Natural killer cell (primary cell): ENCODE measurements at regions not wholly inside any gene's neighbourhood (a gene's known extent, or its start where the extent isn't known, plus 50 kb on each side); places are given as distances from the start of the nearest gene placed in this dataset.

Experiments
- ATAC-seq, 3 donors: fragments of 150-1000 bp in 2 of 3; fragments of 200-7000 bp in 1 of 3; cut with Tn5 transposase; 1 replicate in 1 of 3; 2 replicates in 2 of 3; pipeline ENCODE4 v1.10.0; 2021; ENCODE audit warnings: mild to moderate bottlenecking in 2 of 3, moderate library complexity in 2 of 3
- DNase-seq, 2 donors: peaks; one replicate each; pipeline versions ENCODE4 v3.0.0 to v3.0.0-alpha.2; 2013 to 2021; ENCODE audit warnings: mixed read lengths in 1 of 2
- H3K27ac ChIP-seq: one replicate; pipeline ENCODE4 v1.5.1; 2013; ENCODE audit warnings: mild to moderate bottlenecking, low read length
- H3K27me3 ChIP-seq: one replicate; pipeline ENCODE4 v1.6.1; 2013; ENCODE audit warnings: low read length; ENCODE audit not compliant: control insufficient read depth, insufficient read depth
- H3K36me3 ChIP-seq: one replicate; pipeline ENCODE4 v1.6.1; 2013; ENCODE audit warnings: low read length; ENCODE audit not compliant: control insufficient read depth, insufficient read depth
- H3K4me1 ChIP-seq: one replicate; pipeline ENCODE4 v1.6.1; 2013; ENCODE audit warnings: low read length; ENCODE audit not compliant: control insufficient read depth, insufficient read depth
- H3K4me3 ChIP-seq: one replicate; pipeline ENCODE4 v1.5.1; 2013; ENCODE audit warnings: low read length
- H3K9me3 ChIP-seq: one replicate; pipeline ENCODE4 v1.6.1; 2013; ENCODE audit warnings: low read length; ENCODE audit not compliant: control insufficient read depth, insufficient read depth
- H3K27ac Mint-ChIP-seq, 2 donors: one replicate each; pipeline ENCODE4 v1.8.0; 2022; ENCODE audit warnings: mild to moderate bottlenecking in 2 of 2, mixed read lengths in 2 of 2, moderate library complexity in 1 of 2
- H3K27me3 Mint-ChIP-seq, 2 donors: one replicate each; pipeline ENCODE4 v1.8.0; 2022; ENCODE audit warnings: low read depth in 2 of 2, mixed read lengths in 2 of 2
- H3K36me3 Mint-ChIP-seq: one replicate; pipeline ENCODE4 v1.8.0; 2022; ENCODE audit warnings: mixed read lengths
- H3K4me1 Mint-ChIP-seq, 2 donors: one replicate each; pipeline ENCODE4 v1.8.0; 2022; ENCODE audit warnings: mixed read lengths in 2 of 2
- H3K4me3 Mint-ChIP-seq: one replicate; pipeline ENCODE4 v1.8.0; 2022; ENCODE audit warnings: mild to moderate bottlenecking, moderate library complexity, mixed read lengths
- H3K9me3 Mint-ChIP-seq, 2 donors: one replicate each; pipeline ENCODE4 v1.8.0; 2022; ENCODE audit warnings: mixed read lengths in 2 of 2
- CTCF ChIP-seq: fragments of 200-600 bp; IDR thresholded peaks from one replicate; pipeline ENCODE4 v1.8.0; 2022; ENCODE audit warnings: antibody characterized with exemption
- WGBS: methylation state at CpG from one replicate; pipeline ENCODE4 v1.1.7; 2013; ENCODE audit warnings: missing lambda C conversion rate; ENCODE audit not compliant: insufficient coverage; 5-methylcytosine and 5-hydroxymethylcytosine counted together
- intact Hi-C: fragments of 100-400 bp; cut with micrococcal nuclease; formaldehyde crosslinking; loops from one replicate; pipeline ENCODE4 v1.14.2; 2022

DNA sequence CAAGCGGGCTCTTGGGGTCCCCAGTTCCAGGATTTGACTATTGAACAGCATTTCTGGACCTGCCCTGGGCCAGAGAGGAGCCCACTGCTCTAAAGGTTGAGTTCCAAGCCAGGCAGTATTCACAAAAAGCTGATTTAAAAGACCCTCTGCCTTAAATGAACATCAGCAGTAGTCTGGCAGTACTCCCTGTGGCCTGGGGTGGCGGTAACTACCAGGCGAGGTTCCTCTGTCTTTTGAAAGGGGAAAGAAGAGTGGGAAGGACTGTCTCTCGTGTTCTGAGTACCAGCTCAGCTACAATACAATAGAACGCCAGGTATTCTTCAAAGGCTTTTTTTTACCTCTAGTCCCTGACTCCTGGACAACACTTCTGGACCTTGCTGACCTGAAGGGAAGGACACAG lies 456.4 kb upstream of the TEX13C start:
- Mint-ChIP-seq H3K4me3 (no peak overlapping the region), H3K27ac (no peak overlapping the region), H3K9me3 (no peaks in the 10 kb centered on the region), H3K27me3 (peaks cover 16 to 27% of the 10 kb centered on the region in 2 donors), H3K4me1 (no peaks in the 10 kb centered on the region), H3K36me3 (no peaks in the 10 kb centered on the region)
- ATAC-seq (no peak), DNase-seq (no peak)
- no peaks in the 10 kb centered on the region for H3K9me3 ChIP-seq
- H3K4me1 ChIP-seq: no peaks in the 10 kb centered on the region
- no peak overlapping the region for H3K27ac ChIP-seq
- no peaks in the 10 kb centered on the region for H3K36me3 ChIP-seq
- 94% methylated on average over 4 of the region's 5 CpGs for WGBS
- intact Hi-C loops: no loop called here
- TF ChIP-seq CTCF: no peak
- H3K4me3 ChIP-seq: no peak overlapping the region
- H3K27me3 ChIP-seq: no peaks in the 10 kb centered on the region

DNA sequence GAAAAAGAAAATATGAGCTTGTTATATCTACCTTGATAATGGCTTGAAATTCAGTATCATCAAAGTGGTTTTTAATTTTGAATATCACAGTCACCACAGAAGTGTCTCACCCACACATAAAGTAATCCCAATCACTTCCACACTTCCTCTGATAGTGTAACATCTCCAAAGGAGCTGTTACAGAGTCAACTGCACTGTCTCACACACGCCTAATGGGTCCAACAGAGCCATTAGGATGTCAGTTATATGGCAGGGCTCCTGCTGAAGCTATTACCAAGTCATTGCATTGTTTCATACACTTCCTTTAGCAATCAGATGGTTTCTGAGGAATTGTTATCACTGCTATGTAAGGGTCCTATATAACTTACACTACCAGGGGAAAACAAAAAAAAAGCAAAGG lies 432.1 kb upstream of the TEX13C start:
- WGBS: 36% methylated on average over 1 of the region's 1 CpG
- Mint-ChIP-seq H3K4me1 (no peaks in the 10 kb centered on the region), H3K27ac (no peak overlapping the region), H3K4me3 (no peak overlapping the region), H3K9me3 (no peaks in the 10 kb centered on the region), H3K27me3 (peaks cover 5 to 14% of the 10 kb centered on the region in 2 donors), H3K36me3 (no peaks in the 10 kb centered on the region)
- no peak for TF ChIP-seq CTCF
- DNase-seq (no peak), ATAC-seq (no peak)
- Histone ChIP-seq H3K27me3 (no peaks in the 10 kb centered on the region), H3K27ac (no peak overlapping the region), H3K4me3 (no peak overlapping the region), H3K36me3 (no peaks in the 10 kb centered on the region), H3K4me1 (no peaks in the 10 kb centered on the region), H3K9me3 (no peaks in the 10 kb centered on the region)
- intact Hi-C loops: no loop called here

GRCh38 chrX:124895947-124896346 lies 423.7 kb upstream of the TEX13C start:
- no peak overlapping the region for H3K27ac Mint-ChIP-seq
- Histone ChIP-seq H3K4me3 (no peak overlapping the region), H3K27ac (no peak overlapping the region), H3K27me3 (no peaks in the 10 kb centered on the region), H3K9me3 (no peaks in the 10 kb centered on the region), H3K36me3 (no peaks in the 10 kb centered on the region), H3K4me1 (no peaks in the 10 kb centered on the region)
- no peak for TF ChIP-seq CTCF
- H3K27me3 Mint-ChIP-seq: peaks cover 8 to 20% of the 10 kb centered on the region in 2 donors
- WGBS: 81% methylated on average over 3 of the region's 4 CpGs
- H3K4me1 Mint-ChIP-seq: no peaks in the 10 kb centered on the region
- no peak for ATAC-seq
- intact Hi-C loops: no loop called here
- no peaks in the 10 kb centered on the region for H3K36me3 Mint-ChIP-seq
- no peaks in the 10 kb centered on the region for H3K9me3 Mint-ChIP-seq
- DNase-seq: no peak
- no peak overlapping the region for H3K4me3 Mint-ChIP-seq

- DNase-seq (no peak), ATAC-seq (no peak)
- intact Hi-C loops: no loop called here
- no peak overlapping the region for H3K27ac ChIP-seq
- TF ChIP-seq CTCF: no peak
- no peaks in the 10 kb centered on the region for H3K36me3 ChIP-seq
- WGBS: 60% methylated on average over 2 of the region's 2 CpGs
- H3K9me3 Mint-ChIP-seq: no peaks in the 10 kb centered on the region
- H3K4me1 ChIP-seq: no peaks in the 10 kb centered on the region
- H3K4me3 ChIP-seq: no peak overlapping the region
- no peaks in the 10 kb centered on the region for H3K27me3 ChIP-seq
- H3K4me1 Mint-ChIP-seq: no peaks in the 10 kb centered on the region
- peaks cover 0 to 7% of the 10 kb centered on the region in 2 donors for H3K27me3 Mint-ChIP-seq
- H3K9me3 ChIP-seq: no peaks in the 10 kb centered on the region
- H3K36me3 Mint-ChIP-seq: no peaks in the 10 kb centered on the region
- H3K27ac Mint-ChIP-seq: no peak overlapping the region
- no peak overlapping the region for H3K4me3 Mint-ChIP-seq
Observed at GRCh38 chrX:124902953-124903352, 416.7 kb upstream of the TEX13C start.
